ENCODE measurements at regions not wholly inside any gene's neighbourhood (a gene's known extent, or its start where the extent isn't known, plus 50 kb on each side); places are given as distances from the start of the nearest gene placed in this dataset.

DNA sequence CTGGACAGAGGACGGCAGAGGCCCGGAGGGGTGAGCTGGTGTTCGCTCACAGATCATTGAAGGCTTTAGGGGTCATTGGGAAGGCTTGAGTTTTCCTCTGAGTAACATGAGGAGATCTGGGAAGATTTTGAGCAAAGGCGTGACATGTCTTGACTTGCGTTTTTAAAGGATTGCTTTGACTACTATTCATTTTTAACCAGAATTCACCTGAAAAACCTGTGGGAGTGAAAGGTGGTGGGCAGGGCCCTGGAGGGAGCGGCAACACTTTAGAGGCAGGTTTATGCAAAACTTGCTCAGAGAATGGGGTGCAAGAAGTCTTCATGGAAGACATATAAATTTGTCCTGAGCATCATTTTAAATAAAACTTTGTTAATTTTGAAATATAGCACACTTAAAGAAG lies 72.2 kb upstream of the EEF1E1 start:
- Histone ChIP-seq H3K4me2 (ENCODE audit: extremely low read depth, insufficient read depth, low read length) (no peak overlapping the region), H3K27ac (ENCODE audit: insufficient read depth, low read length) (no peak overlapping the region), H4K20me1 (ENCODE audit: control insufficient read depth, extremely low read depth, insufficient read depth, low read length) (no peaks in the 10 kb centered on the region), H3K9ac (ENCODE audit: insufficient read depth, low read length) (no peak overlapping the region), H3K79me2 (ENCODE audit: control insufficient read depth, insufficient read depth, low read length) (no peaks in the 10 kb centered on the region), H2AFZ (ENCODE audit: low read length) (no peak overlapping the region), H3K36me3 (ENCODE audit: control insufficient read depth, insufficient read depth, low read length) (no peaks in the 10 kb centered on the region), H3K27me3 (ENCODE audit: control insufficient read depth, insufficient read depth, low read length) (no peaks in the 10 kb centered on the region), H3K4me3 (replicated peaks in 1 of 4; ENCODE audit: control extremely low read depth in 1 of 4, insufficient read depth in 1 of 4, low read depth in 3 of 4, low read length in 4 of 4) (no peak overlapping the region), H3K9me3 (ENCODE audit: control insufficient read depth, insufficient read depth, low read depth, low read length) (no peaks in the 10 kb centered on the region), H3K4me1 (ENCODE audit: control insufficient read depth, extremely low read depth, insufficient read depth, low read length) (peaks cover 3% of the 10 kb centered on the region)
- no peak for TF ChIP-seq EZH2 (IDR thresholded peaks at IDR 0.05; ENCODE audit: low read length, missing control alignments)
- TF ChIP-seq, protein P1, sequence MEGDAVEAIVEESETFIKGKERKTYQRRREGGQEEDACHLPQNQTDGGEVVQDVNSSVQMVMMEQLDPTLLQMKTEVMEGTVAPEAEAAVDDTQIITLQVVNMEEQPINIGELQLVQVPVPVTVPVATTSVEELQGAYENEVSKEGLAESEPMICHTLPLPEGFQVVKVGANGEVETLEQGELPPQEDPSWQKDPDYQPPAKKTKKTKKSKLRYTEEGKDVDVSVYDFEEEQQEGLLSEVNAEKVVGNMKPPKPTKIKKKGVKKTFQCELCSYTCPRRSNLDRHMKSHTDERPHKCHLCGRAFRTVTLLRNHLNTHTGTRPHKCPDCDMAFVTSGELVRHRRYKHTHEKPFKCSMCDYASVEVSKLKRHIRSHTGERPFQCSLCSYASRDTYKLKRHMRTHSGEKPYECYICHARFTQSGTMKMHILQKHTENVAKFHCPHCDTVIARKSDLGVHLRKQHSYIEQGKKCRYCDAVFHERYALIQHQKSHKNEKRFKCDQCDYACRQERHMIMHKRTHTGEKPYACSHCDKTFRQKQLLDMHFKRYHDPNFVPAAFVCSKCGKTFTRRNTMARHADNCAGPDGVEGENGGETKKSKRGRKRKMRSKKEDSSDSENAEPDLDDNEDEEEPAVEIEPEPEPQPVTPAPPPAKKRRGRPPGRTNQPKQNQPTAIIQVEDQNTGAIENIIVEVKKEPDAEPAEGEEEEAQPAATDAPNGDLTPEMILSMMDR (conservative IDR thresholded peaks at IDR 0.05 in 1 of 2, IDR thresholded peaks at IDR 0.05 in 1 of 2; ENCODE audit: low read depth in 1 of 2, low read length in 2 of 2) = no peak
- DNase-seq (ENCODE audit: low read depth in 2 of 2) = no peak

DNA sequence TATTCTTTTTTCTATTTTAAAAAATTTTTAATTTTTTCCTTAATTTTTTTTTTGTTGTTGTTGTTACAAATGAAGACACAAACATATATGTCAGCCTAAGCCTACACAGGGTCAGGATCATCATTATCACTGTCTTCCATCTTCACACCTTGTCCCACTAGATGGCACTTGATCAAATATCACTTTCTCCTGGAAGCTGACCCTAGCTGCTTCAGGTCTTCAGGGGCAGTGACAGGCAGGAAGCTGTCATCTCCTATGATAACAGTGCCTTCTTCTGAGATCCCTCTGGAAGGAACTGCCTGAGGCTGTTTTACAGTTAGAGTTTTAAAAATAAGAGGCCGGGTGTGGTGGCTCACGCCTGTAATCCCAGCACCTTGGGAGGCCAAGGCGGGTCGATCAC lies 70.2 kb upstream of the EEF1E1 start:
- Histone ChIP-seq H2AFZ (ENCODE audit: low read length) (no peak overlapping the region), H3K4me3 (replicated peaks in 1 of 4; ENCODE audit: control extremely low read depth in 1 of 4, insufficient read depth in 1 of 4, low read depth in 3 of 4, low read length in 4 of 4) (no peak overlapping the region), H3K27ac (ENCODE audit: insufficient read depth, low read length) (no peak overlapping the region), H3K9ac (ENCODE audit: insufficient read depth, low read length) (no peak overlapping the region), H3K79me2 (ENCODE audit: control insufficient read depth, insufficient read depth, low read length) (no peaks in the 10 kb centered on the region), H3K4me2 (ENCODE audit: extremely low read depth, insufficient read depth, low read length) (no peak overlapping the region), H3K9me3 (ENCODE audit: control insufficient read depth, insufficient read depth, low read depth, low read length) (no peaks in the 10 kb centered on the region), H3K36me3 (ENCODE audit: control insufficient read depth, insufficient read depth, low read length) (no peaks in the 10 kb centered on the region), H3K4me1 (ENCODE audit: control insufficient read depth, extremely low read depth, insufficient read depth, low read length) (no peaks in the 10 kb centered on the region), H4K20me1 (ENCODE audit: control insufficient read depth, extremely low read depth, insufficient read depth, low read length) (no peaks in the 10 kb centered on the region), H3K27me3 (ENCODE audit: control insufficient read depth, insufficient read depth, low read length) (no peaks in the 10 kb centered on the region)
- DNase-seq (ENCODE audit: low read depth in 2 of 2) = no peak
- no peak for TF ChIP-seq EZH2 (IDR thresholded peaks at IDR 0.05; ENCODE audit: low read length, missing control alignments)
- TF ChIP-seq, protein P1 (conservative IDR thresholded peaks at IDR 0.05 in 1 of 2, IDR thresholded peaks at IDR 0.05 in 1 of 2; ENCODE audit: low read depth in 1 of 2, low read length in 2 of 2) = no peak

DNA sequence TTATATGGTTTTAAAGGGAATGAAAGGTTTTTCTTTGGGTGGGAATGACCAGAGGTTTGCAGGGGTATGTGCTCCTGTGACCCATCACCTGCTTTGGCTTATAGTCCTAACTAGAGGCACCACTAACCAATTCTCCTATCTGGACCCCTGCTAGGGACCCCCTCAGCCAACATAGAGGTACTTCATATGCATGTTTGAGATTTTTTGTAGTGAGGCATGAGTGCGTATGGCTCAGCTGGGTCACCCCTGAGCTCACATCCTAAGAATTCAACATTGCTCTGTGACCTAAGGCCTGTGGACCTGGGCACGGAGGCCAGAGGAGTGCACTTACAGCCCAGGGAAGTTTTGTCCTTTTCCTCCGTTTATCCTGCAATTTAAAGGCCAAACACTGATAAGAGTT lies 68.4 kb upstream of the EEF1E1 start:
- no peaks in the 10 kb centered on the region for H3K36me3 ChIP-seq (ENCODE audit: control insufficient read depth, insufficient read depth, low read length)
- no peaks in the 10 kb centered on the region for H4K20me1 ChIP-seq (ENCODE audit: control insufficient read depth, extremely low read depth, insufficient read depth, low read length)
- no peak for DNase-seq (ENCODE audit: low read depth in 2 of 2)
- H3K27me3 ChIP-seq (ENCODE audit: control insufficient read depth, insufficient read depth, low read length) = no peaks in the 10 kb centered on the region
- H2AFZ ChIP-seq (ENCODE audit: low read length) = no peak overlapping the region
- no peak overlapping the region for H3K27ac ChIP-seq (ENCODE audit: insufficient read depth, low read length)
- no peaks in the 10 kb centered on the region for H3K9me3 ChIP-seq (ENCODE audit: control insufficient read depth, insufficient read depth, low read depth, low read length)
- no peaks in the 10 kb centered on the region for H3K4me1 ChIP-seq (ENCODE audit: control insufficient read depth, extremely low read depth, insufficient read depth, low read length)
- H3K79me2 ChIP-seq (ENCODE audit: control insufficient read depth, insufficient read depth, low read length) = no peaks in the 10 kb centered on the region
- TF ChIP-seq, protein P1 (conservative IDR thresholded peaks at IDR 0.05 in 1 of 2, IDR thresholded peaks at IDR 0.05 in 1 of 2; ENCODE audit: low read depth in 1 of 2, low read length in 2 of 2) = no peak
- TF ChIP-seq EZH2 (IDR thresholded peaks at IDR 0.05; ENCODE audit: low read length, missing control alignments) = no peak
- no peak overlapping the region for H3K4me2 ChIP-seq (ENCODE audit: extremely low read depth, insufficient read depth, low read length)
- no peak overlapping the region for H3K9ac ChIP-seq (ENCODE audit: insufficient read depth, low read length)
- H3K4me3 ChIP-seq (replicated peaks in 1 of 4; ENCODE audit: control extremely low read depth in 1 of 4, insufficient read depth in 1 of 4, low read depth in 3 of 4, low read length in 4 of 4) = no peak overlapping the region
